ENCODE measurements at regions not wholly inside any gene's neighbourhood (a gene's known extent, or its start where the extent isn't known, plus 50 kb on each side); places are given as distances from the start of the nearest gene placed in this dataset.

GRCh38 chr9:738209-738915 is 103.1 kb upstream of the DMRT1 start (continued):
- no peak for TF ChIP-seq FOXJ3 (CRISPR knock-in tag; IDR thresholded peaks at IDR 0.05; ENCODE audit: borderline replicate concordance)

- ATAC-seq = no peak
- no peak overlapping the region for H3K4me2 ChIP-seq (ENCODE audit: low read depth, low read length)
- no peaks in the 10 kb centered on the region for H3K27me3 ChIP-seq (ENCODE audit: control insufficient read depth in 1 of 2, insufficient read depth in 2 of 2, low read length in 2 of 2)
- POLR2A ChIA-PET = no interaction called here
- H3K4me1 ChIP-seq (ENCODE audit: insufficient read depth, low read length) = peaks cover 36% of the 10 kb centered on the region
- CTCF ChIA-PET (ENCODE audit: low intra/inter-chr PET ratio, low total read pairs) = no interaction called here
- BruUV-seq (replicated peaks) = no TSS peak
- DNase-seq (ENCODE audit: low spot score) = no peak
- H3K9me3 ChIP-seq (ENCODE audit: low read length) = no peaks in the 10 kb centered on the region
- no peak overlapping the region for H2AFZ ChIP-seq (ENCODE audit: low read length)
- in situ Hi-C loops (cut with HindIII; ENCODE audit: extremely low pct_ligation_motif_present, low pct_unique_long_range_greater_than_20kb) = no loop called here
- TF ChIP-seq RBM22 (optimal IDR thresholded peaks at IDR 0.05; ENCODE audit: low read length) = peak; percentile 57
- no peak for TF ChIP-seq ZBTB26 (CRISPR knock-in tag; IDR thresholded peaks at IDR 0.05; ENCODE audit: borderline replicate concordance)
- TF ChIP-seq ATF7-NPFF (CRISPR knock-in tag; IDR thresholded peaks at IDR 0.05; ENCODE audit: low read depth) = no peak
- no peak for TF ChIP-seq ZNF484 (CRISPR knock-in tag; IDR thresholded peaks at IDR 0.05; ENCODE audit: borderline replicate concordance, low read depth)
- no peak for TF ChIP-seq ZNF501 (CRISPR knock-in tag; IDR thresholded peaks at IDR 0.05)
- TF ChIP-seq DPF2 (CRISPR knock-in tag; IDR thresholded peaks at IDR 0.05; ENCODE audit: borderline replicate concordance, low read depth) = no peak
- peaks cover 4% of the 10 kb centered on the region for H3K79me2 ChIP-seq (ENCODE audit: insufficient read depth, low read length)
- H3K27ac ChIP-seq (ENCODE audit: extremely low read length, insufficient read depth, low read length) = no peak overlapping the region
- peaks cover 72 to 91% of the 10 kb centered on the region in 2 experiments for H3K36me3 ChIP-seq (replicated peaks in 1 of 2; ENCODE audit: control insufficient read depth in 1 of 2, insufficient read depth in 2 of 2, low read length in 2 of 2)
- intact Hi-C loops (cut with micrococcal nuclease; ENCODE audit: unreplicated experiment) = no loop called here
- no peak overlapping the region for H3K4me3 ChIP-seq (replicated peaks in 1 of 3; ENCODE audit: insufficient read depth in 1 of 3, low read depth in 2 of 3, low read length in 3 of 3)
- H3K9ac ChIP-seq (ENCODE audit: insufficient read depth, low read depth, low read length) = no peak overlapping the region
- no peak for FAIRE-seq
- no peaks in the 10 kb centered on the region for H4K20me1 ChIP-seq (ENCODE audit: insufficient read depth, low read length)
Measured at GRCh38 chr9:739362-739761, 102.1 kb upstream of the DMRT1 start.

Data from HepG2 (cell line).